Left forelimb (tissue), 1 donor: ENCODE measurements at regions not wholly inside any gene's neighbourhood (a gene's known extent, or its start where the extent isn't known, plus 50 kb on each side); places are given as distances from the start of the nearest gene placed in this dataset.

Experiments
- DNase-seq: peaks from one replicate; pipeline ENCODE4 v3.0.0-alpha.2; 2018; ENCODE audit warnings: low spot score

DNA sequence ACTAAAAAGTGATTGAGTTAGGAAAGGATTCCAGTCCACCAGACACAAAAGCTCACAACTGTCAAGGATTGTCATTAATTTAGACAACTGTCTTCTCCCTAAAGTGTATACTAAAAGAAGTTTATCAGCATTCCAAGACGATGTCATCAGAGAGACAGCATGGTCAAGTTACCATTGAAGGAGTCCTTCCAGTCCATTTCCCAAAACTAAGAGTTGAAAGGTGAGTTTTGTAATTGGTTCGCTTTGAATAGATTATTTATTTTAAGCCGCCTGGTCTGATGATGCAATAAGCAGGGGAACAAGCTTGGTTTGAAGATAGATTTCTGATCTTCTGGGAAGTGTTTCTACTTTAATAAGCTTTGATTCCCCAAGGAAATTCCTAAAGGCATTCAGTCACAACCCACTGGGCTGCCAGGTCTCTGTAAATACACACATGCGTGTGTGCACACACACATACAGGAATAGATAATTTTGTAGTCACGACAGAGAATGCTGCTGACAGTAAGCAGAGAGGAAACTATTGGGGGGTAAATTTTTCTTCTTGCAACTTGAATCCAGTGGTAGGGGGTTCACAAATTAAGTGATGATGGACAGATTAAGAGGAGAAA is 234.8 kb downstream of the PIK3R1 start:
- DNase-seq, result no peak

DNA sequence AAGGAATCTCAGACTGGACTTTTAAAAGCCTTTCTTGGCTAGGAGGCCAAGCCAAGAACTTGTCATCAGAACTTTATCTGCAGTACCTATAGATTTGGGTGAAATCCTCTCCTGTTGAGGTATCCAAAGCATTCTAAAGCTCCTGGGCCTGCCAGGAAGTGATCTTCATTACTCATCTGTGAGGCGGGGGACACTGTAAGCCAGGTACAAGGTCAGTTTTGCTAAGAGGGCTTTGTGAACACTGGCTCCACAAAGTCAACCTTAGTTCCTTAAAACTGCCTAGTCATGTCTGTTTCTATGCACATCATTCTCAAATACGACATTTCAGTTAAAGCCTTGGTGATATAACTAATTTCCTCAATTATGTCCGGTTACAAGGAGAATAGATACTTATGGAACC is 236.7 kb downstream of the PIK3R1 start:
- DNase-seq, result no peak

DNA sequence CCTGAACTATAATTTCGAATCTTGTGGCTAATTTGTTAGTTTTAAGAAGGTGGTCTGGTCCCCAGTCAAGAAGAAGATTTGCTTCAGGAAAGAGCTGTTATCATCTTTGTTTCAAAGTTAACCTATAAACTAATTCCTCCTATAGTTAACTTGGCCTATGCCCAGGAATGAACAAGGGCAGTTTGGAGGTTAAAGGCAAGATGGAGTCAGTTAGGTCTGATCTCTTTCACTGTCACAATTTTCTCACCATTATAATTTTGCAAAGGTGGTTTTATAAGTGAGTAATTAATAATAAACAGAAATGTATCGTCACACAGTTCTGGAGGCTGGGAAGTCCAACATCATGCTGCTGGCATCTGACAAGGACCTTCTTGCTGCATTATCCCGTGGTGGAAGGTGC is 238.6 kb downstream of the PIK3R1 start:
- DNase-seq, result no peak

DNA sequence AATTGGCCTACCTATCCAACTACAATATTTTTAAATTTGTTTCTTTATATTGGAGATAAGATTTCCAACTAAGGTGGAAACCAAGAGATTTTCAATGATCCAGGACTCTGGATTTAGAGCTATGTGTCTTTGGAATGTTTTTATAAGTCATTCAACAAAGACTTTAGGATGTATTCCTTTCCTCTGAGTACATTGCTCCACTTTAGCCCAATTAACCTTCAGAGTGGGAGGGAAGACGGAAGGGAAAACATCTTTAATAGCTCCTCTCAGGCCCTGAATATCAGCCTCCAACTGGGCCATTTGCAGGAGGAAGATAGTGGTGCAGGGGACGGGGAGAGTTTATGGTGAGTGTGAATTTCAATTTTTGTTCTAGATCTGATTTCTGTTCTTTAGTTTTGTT is 239.2 kb downstream of the PIK3R1 start:
- DNase-seq, result no peak

DNA sequence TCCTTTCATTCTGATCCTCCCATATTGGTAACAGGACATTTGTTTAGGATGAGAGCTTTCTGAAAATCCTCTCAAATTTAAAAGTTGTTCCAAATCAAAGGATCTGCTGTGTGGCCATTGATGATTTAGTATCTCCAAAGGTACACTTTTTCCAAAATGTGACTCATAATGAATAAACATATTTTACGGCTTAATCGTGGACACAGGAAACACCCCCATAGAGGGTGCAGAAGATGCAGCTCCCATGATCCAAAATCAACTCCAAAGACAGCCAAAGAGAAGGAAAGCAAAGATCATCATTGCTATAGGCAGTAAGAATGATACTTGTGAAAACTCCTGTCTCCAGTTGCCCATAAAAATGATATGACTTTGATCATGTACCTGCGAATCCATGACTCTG is 239.7 kb downstream of the PIK3R1 start:
- no peak for DNase-seq

DNA sequence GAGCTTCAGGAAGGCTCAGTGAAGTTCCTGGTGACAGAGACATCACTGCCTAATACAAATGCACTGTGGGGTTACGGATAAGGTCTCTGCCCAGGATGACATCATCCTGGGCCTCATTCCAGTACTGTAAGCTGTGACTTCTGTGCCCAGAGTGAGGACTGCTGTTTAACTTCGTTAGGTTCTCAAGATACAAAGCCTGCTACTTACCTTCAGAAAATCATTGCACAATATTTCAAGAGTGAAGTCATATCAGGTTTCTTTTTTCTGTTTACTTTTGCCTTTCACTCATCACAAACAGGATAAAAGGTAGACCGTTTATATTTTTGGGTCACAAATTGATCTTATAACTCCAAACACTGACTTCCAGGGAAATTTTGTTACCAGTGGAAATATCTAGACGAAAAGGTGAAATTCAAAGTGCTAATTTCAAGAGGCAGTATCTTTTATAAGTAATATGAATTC is 241.2 kb downstream of the PIK3R1 start:
- no peak for DNase-seq

DNA sequence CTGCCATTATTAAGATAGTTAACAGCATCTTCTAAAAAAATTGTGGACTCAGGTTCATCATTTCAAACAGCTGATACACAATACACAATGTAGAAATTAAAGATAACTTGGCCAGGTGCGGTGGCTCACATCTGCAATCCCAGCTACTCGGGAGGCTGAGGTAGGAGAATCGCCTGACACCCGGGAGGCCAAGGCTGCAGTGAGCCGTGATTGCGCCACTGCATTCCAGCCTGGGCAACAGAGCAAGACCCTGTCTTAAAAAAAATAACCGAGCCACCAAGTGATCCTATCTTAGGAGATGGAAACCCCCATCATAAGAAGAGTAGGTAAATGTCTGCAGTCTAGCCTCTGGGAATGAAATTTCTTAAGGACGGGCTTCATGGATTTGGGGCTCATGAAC is 241.7 kb downstream of the PIK3R1 start:
- no peak for DNase-seq

DNA sequence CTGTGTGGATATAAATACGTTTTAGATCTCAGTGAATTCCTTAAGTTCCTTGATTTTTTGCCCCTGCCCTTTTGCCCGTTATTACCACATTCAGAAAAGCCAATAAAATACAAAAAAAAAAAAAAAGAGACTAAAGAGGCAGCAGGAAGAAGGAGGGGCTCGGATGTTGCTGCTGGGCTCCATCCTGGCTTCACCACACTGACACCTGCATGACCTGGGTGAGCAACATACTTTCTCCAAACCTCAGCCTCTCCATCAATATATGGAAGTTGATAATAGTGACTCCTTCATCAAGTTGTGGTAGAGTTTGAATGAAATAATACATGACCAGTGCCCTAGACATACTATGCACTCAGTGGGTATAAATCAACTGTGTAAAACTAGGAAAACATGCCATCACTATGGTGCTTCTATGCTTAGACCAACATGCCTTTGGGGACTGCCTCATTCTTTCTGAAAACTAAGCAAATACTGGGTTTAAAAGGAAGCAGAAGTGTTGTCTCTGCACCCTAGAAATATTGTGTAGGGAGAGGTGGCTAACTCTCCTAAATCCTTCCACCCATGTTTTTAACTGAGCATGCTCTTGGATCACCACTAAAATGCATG is 243.0 kb downstream of the PIK3R1 start:
- no peak for DNase-seq

DNA sequence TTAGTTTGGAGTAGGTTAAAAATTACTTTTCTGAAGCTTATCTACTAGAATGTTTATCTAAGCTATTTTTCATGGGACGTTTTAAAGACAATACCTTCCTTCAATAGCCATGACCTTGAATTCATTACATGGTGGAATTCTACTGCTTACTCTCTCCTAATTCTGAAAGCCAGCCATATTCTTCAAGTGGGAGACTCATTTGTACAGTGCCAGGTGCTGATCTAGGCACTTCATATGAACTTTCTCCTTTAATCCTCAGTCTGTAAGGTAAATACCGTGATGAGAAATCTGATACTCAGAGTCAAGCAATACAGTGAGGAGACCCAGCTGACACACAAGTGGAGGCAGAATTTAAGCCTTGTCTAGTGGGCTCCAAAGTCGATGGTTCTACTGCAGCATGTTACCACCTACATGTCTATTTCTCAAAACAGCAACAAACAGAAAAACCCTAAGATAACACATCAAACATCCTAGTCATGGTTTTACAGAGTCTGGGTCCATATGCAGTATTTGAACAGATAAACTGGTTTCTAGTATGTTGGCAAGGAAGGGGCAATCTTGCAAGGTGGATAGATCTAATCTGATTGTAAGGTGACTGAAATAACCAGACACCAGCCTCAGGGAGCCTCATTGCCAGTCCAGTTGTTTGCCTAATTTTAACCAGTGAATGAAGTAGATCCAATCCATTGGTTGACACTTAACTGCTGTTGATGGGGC is 243.7 kb downstream of the PIK3R1 start:
- DNase-seq, result no peak

DNA sequence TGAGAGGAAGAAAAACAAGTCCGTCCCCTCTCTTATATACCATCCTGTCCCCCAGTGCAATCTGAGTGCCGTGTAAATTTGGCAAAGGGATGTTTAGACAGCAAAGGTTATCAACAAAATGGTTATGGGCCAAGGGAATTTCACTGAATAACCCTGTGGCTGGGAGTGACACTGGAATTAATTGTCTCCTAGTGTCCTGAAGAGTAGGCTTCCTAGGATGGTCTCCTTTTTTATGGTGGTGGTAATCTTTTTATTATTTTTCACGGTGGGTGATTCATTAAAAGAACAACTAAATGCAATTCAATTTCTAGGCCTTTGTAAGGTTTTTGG is 244.2 kb downstream of the PIK3R1 start:
- no peak for DNase-seq

DNA sequence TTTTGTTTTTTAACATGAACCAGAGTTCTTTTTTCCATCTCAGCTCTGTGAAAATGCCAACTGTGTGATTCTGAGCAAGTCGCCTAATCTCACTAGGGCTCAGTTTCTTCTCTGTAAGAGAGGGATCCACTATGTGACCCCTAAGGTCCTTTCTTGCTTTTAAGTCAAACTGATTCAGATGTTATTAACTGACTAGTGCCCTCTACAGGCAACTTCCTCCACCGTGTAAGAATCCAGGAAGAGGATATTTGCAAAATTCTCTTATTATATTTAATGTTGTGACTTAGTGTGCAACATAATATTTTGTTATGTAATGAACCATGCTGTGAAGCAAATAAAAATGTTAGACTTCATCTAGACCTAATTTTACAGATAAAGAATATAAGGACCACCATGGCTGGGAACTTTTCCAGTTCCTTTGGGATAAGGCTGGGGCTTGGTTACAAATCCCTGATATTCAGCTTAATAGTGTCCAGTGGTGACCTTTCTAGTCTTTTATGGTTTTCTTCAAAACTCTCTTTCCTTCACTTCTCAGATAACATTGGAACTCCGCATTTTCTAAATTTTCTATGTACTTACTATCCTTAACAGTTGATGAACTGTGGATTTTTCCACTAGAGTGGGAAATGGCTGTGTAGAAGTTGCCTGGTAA is 244.7 kb downstream of the PIK3R1 start:
- DNase-seq, result no peak

DNA sequence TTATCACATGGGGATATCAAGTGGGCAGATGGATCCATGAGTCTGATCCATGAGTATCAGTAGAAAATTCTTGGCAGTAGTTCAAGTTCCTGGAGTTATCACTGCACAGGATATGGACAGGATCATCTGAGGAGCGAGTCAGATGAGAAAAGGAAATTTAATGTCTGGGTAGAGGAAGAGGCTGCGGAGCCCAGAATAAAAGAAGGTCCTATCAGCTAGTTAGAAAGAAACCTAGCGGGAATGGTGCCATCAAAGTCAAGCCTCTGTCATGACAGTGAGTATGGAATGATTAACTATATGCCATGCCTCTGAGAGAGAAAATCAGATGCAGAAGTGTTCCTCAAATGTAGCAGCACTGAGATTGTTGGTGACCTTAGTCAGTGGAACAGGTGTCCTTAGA is 248.1 kb downstream of the PIK3R1 start:
- DNase-seq, result no peak

DNA sequence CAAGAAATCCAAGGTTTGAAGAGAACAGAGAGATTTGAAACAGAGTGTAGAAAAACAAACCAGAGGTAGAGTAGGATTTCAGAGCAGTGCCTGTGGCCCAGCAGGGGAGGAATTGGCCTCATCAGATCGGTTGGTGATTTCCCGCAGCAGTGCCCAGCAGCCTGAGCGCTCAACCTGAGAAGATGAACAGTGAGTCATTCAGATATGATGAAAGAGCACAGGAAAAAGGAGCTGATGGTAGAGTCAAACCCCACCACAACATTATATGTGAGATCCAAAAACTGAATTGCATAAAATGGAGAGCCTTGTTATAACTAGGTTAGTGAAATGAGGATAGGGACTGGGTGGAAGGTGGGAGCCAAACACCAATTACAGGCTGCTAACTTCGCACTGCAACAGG is 248.9 kb downstream of the PIK3R1 start:
- no peak for DNase-seq

DNA sequence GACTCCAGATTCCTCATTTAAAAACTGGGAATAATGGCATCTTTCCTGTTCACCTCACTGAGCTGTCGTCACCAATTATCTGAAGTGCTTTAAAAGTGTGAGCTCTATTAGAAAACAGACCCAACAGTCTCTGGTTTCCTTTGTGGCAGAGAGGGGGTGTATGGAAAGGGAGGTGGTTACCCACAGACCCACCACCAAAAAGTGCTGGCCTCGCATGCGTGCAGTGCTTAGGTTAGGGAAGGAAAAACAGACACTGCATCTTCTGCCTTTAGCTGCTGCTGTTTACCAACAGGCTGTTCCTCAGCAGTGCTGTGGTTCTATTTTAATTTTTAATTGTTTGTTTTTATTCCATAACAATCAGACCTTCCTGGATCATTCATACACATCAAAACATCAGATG is 249.6 kb downstream of the PIK3R1 start:
- no peak for DNase-seq

DNA sequence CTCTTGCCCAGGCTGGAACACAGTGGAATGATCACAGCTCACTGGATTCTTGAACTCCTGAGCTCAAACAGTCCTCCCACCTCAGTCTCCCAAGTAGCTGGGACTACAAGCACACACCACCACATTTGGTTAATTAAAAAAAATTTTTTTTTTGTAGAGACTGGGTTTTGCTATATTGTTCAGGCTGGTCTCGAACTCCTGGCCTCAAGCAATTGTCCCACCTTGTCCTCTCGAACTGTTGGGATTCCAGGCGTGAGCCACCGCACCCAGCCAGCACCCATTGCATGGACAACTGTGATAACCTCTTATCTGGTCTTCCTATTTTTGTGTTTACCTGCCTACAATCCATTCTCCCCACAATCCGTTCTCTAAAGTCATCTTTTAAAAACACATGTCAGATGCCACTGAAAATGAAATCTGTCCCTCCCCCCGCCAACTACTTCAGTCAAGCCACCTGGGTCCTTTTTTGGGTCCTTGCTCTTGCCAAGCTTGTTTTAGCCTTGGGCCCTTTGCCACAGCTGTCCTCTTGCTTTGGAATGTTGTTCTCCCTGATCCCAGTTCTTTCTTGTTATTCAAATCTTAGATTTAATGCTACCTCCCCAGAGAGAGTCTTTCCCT is 250.5 kb downstream of the PIK3R1 start:
- no peak for DNase-seq

DNA sequence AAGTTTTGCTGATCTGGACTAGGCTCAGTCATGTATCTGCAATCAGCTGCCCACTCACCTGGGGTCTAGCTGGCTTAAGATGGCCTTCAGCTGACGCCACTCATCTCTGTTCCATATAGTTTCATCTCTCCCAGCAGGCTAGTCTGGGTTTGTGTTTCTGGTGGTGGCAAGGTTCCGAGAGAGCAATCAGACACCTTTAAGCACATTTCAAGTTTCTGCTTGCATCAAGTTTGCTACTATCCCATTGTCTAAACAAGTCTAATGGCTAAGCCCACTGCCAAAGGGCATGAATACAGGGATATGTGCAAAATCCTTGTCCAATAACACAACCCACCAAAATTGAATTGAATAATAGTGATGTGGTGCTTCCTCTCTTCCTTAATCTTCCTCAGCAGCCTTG is 251.7 kb downstream of the PIK3R1 start:
- no peak for DNase-seq

DNA sequence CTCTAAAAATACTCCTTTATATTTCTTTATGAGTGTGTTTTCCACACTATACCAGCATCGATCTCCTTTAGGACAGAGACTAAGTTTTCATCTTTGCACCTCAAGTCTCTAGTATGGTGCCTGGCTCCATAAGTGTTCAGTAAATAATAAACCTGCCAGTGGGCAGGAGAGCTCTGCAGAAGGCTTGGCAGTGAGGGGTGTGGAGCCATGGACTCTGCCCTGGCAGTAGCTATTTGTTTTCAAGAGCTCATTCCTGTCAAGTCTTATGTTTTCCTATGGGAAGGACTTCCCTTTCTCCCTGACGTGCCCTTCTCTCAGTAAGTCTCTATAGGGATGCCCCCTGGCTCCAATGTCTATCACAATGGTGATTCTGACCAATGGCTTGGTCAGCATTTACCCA is 252.2 kb downstream of the PIK3R1 start:
- DNase-seq, result no peak

DNA sequence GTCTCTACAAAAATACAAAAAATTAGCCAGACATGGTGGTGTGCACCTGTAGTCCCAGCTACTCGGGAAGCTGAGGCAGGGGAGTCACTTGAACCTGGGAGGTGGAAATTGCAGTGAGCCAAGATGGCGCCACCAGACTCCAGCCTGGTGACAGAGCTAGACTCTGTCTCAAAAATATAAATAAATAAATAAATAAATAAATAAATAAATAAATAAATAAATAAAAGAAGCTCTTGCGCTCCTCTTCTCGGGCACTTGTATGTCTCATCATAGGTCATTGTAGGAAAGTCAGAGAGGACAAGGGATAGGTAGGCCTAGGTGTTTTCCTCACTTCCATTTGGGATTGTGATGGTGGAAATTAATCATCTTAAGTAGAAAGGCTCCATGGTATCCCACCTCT is 252.8 kb downstream of the PIK3R1 start:
- DNase-seq, result no peak

DNA sequence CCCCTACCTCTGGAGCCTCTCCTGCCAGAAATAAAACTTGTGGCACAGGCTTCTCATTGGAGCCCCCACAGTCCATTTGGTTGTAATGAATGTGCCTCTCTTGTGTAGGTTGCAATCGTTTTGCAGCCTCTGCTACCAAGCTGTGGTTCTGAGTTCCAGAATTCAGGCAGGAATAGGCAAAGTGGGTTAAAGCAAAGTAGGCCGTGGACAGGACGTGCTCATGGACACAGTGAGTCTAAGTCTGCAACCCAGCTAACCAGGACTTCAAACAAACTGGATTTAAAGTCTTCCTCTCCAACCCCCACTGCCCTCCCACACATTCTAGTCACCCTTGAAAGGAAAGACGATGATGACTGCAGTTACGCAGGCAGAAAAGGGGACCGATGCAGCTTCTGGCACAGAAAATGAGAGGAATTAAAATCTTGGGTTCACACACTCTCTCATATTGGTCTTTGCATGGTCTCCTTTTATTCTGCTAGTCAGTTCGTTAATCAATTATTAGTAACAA is 260.0 kb downstream of the PIK3R1 start:
- no peak for DNase-seq

DNA sequence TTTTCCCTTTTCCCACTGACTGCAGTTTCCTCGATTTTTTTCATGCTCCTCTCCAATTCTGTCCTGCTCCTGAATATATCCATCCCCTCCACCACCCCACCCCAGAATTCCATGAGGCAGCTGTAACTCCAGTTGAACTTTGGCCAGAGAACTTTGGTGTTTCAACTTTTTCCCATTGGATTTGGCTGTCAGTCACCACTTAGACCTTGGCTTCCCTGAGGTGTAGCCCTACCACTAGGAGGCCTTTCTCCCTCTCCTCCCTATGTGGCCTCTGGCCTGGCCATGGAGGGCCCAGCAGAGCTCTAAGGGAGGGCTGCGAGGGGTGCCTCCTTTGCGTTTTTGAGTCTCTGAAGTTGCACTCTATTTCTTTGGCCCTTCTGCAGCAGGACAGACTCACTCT is 261.3 kb downstream of the PIK3R1 start:
- no peak for DNase-seq

DNA sequence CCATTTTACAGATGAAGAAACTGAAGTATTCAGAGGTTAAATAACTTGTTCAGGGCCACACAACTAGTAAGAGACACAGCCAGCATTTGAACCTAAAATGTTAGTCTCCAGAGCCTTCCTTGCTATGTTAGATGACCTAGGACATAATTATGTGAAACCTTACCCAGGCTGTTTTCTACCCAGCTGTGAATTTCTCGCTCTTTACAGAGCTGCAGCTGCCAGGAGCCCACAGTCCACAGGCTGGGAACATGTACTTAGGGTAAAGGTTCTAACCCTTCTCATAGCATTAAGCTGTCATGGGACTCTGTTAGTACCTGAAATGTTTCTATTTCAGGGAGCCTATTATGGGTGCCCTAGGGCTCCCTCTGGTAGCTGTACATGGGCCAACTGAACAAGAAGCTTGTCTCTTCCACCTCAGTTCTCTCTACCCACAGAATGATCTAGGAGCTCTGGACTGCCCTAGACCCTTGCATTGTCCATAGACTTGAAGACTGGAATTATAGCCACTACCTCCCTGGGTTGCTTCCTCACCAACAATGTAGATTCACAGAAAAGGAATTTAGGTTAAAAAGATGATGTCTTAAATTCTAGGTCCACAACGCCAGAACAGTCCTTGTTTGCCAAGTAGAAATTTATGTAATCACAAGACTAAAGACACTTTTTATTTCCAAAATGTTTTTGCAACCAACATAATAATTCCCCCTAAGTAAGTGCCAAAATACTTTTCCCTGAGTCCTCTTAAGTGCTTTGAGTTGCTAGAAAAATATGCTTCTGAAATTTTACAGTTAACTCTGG is 262.9 kb downstream of the PIK3R1 start:
- no peak for DNase-seq

DNA sequence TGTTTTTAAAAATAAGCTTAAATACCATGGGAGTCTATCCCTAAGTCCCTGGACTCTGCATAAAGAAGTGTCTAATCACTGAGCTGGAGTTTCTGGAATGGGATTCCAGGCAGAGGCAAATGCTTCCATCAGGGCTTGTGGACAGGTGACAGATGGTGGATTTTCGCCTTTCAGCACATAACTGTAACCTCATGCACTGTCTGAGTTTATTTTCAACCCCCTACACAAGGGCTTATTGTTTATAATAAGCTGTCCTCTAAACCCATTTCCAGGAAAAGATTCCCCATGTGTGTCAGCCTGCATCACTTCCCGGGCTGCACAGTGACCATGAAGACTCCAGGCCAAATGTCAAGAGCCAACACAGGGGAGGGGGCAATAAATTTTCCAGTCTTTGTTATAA is 264.0 kb downstream of the PIK3R1 start:
- no peak for DNase-seq
